ENCODE measurements at regions not wholly inside any gene's neighbourhood (a gene's known extent, or its start where the extent isn't known, plus 50 kb on each side); places are given as distances from the start of the nearest gene placed in this dataset.
"Not testable (repeated sequence)": the region's sequence is repeated elsewhere in the genome, so short reads cannot be mapped to it uniquely, and the experiment has no call there.

GRCh38 chr16:88227722-88228482 lies 154.9 kb upstream of the ZNF469 start:
- not testable (repeated sequence) for TF ChIP-seq CTCF, POLR2A (IDR thresholded peaks at IDR 0.05)
